ENCODE measurements at regions not wholly inside any gene's neighbourhood (a gene's known extent, or its start where the extent isn't known, plus 50 kb on each side); places are given as distances from the start of the nearest gene placed in this dataset.
"Not testable (repeated sequence)": the region's sequence is repeated elsewhere in the genome, so short reads cannot be mapped to it uniquely, and the experiment has no call there.

DNA sequence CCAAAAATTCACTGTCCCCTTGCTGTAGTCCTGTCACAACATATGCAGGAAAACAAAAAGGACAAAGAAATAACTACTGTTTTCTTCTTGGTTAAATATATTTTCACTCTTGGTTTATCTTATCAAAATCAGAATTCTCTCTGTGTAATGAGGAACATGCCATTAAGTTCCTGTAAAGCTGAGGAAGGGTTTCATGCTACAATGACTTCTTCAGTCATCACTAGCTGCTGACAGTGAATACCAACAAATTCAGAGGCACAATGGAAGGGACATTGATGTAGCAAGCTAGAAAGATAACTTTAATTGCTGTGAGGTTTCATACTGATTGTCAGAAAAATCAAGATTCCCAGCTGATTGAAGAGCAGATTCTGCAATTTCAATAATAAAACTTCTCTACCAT, 782.9 kb upstream of the HTR2C start:
- no peaks in the 10 kb centered on the region for H3K4me1 ChIP-seq (ENCODE audit: control insufficient read depth, insufficient read depth, low read length)
- no peaks in the 10 kb centered on the region for H3K36me3 ChIP-seq (ENCODE audit: control insufficient read depth, insufficient read depth, low read length)
- H3K27me3 ChIP-seq (ENCODE audit: control insufficient read depth, insufficient read depth, low read length, poor library complexity, severe bottlenecking): no peaks in the 10 kb centered on the region
- H3K27ac ChIP-seq (ENCODE audit: insufficient read depth, low read depth, low read length, poor library complexity, severe bottlenecking): no peak overlapping the region
- H3K4me3 ChIP-seq (ENCODE audit: insufficient read depth, low read depth, low read length): no peak overlapping the region
- H3K9me3 ChIP-seq (ENCODE audit: control insufficient read depth, low read length): no peaks in the 10 kb centered on the region

DNA sequence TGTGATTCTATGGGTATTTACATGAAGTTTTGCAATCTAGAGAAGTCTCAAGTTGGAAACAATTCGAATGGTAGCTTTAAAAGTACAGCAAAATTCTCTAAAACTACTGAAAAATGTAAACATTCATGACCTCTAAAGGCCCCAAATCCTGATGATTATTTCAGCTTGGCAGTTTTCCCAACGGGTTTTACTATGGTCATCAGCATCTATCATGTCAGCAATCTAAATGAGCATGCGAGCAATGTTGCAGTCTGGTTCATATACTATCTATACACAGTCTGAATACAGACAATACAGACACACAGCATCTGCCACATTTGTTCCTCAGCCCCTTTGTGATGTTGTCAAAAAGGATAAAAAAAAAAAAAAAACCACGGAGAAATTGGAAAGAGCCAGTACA, 790.3 kb upstream of the HTR2C start:
- Histone ChIP-seq H3K36me3 (ENCODE audit: control insufficient read depth, insufficient read depth, low read length) (no peaks in the 10 kb centered on the region), H3K9me3 (ENCODE audit: control insufficient read depth, low read length) (no peaks in the 10 kb centered on the region), H3K27me3 (ENCODE audit: control insufficient read depth, insufficient read depth, low read length, poor library complexity, severe bottlenecking) (no peaks in the 10 kb centered on the region), H3K27ac (ENCODE audit: insufficient read depth, low read depth, low read length, poor library complexity, severe bottlenecking) (no peak overlapping the region), H3K4me3 (ENCODE audit: insufficient read depth, low read depth, low read length) (no peak overlapping the region), H3K4me1 (ENCODE audit: control insufficient read depth, insufficient read depth, low read length) (no peaks in the 10 kb centered on the region)
- WGBS, 2 experiments: 93 to 96% methylated on average over 3 of the region's 4 CpGs

- H3K4me1 ChIP-seq (ENCODE audit: control insufficient read depth, insufficient read depth, low read length): no peaks in the 10 kb centered on the region
- H3K36me3 ChIP-seq (ENCODE audit: control insufficient read depth, insufficient read depth, low read length): no peaks in the 10 kb centered on the region
- no peak overlapping the region for H3K4me3 ChIP-seq (ENCODE audit: insufficient read depth, low read depth, low read length)
- no CpG with 5 or more reads among the region's 1 CpG for WGBS, 2 experiments
- no peaks in the 10 kb centered on the region for H3K9me3 ChIP-seq (ENCODE audit: control insufficient read depth, low read length)
- no peak overlapping the region for H3K27ac ChIP-seq (ENCODE audit: insufficient read depth, low read depth, low read length, poor library complexity, severe bottlenecking)
- no peaks in the 10 kb centered on the region for H3K27me3 ChIP-seq (ENCODE audit: control insufficient read depth, insufficient read depth, low read length, poor library complexity, severe bottlenecking)
These were observed 792.9 kb upstream of the HTR2C start for GRCh38 chrX:113790987-113791386.

DNA sequence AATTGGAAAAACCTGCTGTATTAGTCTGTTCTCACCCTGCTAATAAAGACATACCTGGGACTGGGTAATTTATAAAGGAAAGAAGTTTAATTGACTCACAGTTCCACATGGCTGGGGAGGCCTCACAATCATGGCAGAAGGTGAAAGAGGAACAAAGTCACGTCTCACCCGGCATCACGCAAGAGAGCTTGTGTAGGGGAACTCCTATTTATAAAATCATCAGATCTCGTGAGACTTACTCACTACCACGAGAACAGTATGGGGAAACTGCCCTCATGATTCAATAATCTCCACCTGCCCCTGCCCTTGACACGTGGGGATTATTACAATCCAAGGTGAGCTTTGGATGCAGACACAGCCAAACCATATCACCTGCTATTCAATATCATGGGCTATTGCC, 799.1 kb upstream of the HTR2C start:
- not testable (repeated sequence) for H3K27me3 ChIP-seq (ENCODE audit: control insufficient read depth, insufficient read depth, low read length, poor library complexity, severe bottlenecking); H3K27ac ChIP-seq (ENCODE audit: insufficient read depth, low read depth, low read length, poor library complexity, severe bottlenecking); H3K9me3 ChIP-seq (ENCODE audit: control insufficient read depth, low read length)

DNA sequence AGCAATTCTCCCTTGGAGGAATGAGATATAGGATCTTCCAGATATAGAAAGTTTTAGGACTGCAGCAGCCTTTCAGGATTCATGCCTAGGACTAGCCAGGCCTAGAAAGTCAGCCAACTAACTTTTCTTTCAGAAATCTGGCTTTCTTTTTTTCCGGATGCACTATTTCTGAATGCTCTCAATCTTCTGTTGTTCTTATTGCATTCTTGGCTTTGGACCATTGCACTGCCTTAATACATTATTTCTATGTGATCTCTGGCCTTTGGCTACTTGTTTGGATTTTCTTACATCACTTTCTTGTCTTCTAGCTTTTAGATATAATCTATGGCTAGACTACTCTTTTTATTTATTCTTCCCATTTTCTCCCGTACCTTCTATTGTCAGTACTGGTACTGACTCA, 813.1 kb upstream of the HTR2C start:
- no peaks in the 10 kb centered on the region for H3K36me3 ChIP-seq (ENCODE audit: control insufficient read depth, insufficient read depth, low read length)
- WGBS, 2 experiments: 98 to 100% methylated on average over 2 of the region's 2 CpGs
- H3K9me3 ChIP-seq (ENCODE audit: control insufficient read depth, low read length): no peaks in the 10 kb centered on the region
- no peaks in the 10 kb centered on the region for H3K27me3 ChIP-seq (ENCODE audit: control insufficient read depth, insufficient read depth, low read length, poor library complexity, severe bottlenecking)
- no peak overlapping the region for H3K27ac ChIP-seq (ENCODE audit: insufficient read depth, low read depth, low read length, poor library complexity, severe bottlenecking)
- no peak overlapping the region for H3K4me3 ChIP-seq (ENCODE audit: insufficient read depth, low read depth, low read length)
- H3K4me1 ChIP-seq (ENCODE audit: control insufficient read depth, insufficient read depth, low read length): no peaks in the 10 kb centered on the region

More for the DNA sequence above, 799.1 kb upstream of the HTR2C start:
- H3K4me3 ChIP-seq (ENCODE audit: insufficient read depth, low read depth, low read length); H3K36me3 ChIP-seq (ENCODE audit: control insufficient read depth, insufficient read depth, low read length); H3K4me1 ChIP-seq (ENCODE audit: control insufficient read depth, insufficient read depth, low read length): not testable (repeated sequence)
- 88 to 97% methylated on average over 6 of the region's 6 CpGs for WGBS, 2 experiments

DNA sequence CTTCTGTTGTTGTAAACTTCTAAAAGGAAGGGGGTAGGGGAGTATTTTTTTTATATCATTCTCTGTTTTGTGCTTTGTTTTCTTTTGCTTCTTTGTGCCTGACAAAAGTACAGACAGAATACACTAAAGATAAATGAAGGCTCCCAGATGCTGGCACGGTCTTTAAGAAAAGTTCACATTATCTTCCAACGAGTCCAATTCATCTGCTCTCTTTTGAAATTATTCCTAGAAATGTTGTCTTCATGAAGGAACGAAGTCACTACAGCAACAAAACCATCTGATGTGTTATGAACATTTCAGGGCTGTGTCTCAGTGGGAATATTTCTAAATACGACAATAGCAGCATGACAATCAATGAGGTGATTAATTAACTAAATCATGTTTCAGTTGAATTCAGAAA, 813.8 kb upstream of the HTR2C start:
- Histone ChIP-seq H3K27ac (ENCODE audit: insufficient read depth, low read depth, low read length, poor library complexity, severe bottlenecking) (no peak overlapping the region), H3K4me1 (ENCODE audit: control insufficient read depth, insufficient read depth, low read length) (no peaks in the 10 kb centered on the region), H3K27me3 (ENCODE audit: control insufficient read depth, insufficient read depth, low read length, poor library complexity, severe bottlenecking) (no peaks in the 10 kb centered on the region), H3K36me3 (ENCODE audit: control insufficient read depth, insufficient read depth, low read length) (no peaks in the 10 kb centered on the region), H3K4me3 (ENCODE audit: insufficient read depth, low read depth, low read length) (no peak overlapping the region), H3K9me3 (ENCODE audit: control insufficient read depth, low read length) (no peaks in the 10 kb centered on the region)
- WGBS, 2 experiments: 96% methylated on average over 3 to 4 of the region's 4 CpGs

- Histone ChIP-seq H3K36me3 (ENCODE audit: control insufficient read depth, insufficient read depth, low read length) (no peaks in the 10 kb centered on the region), H3K4me3 (ENCODE audit: insufficient read depth, low read depth, low read length) (no peak overlapping the region), H3K9me3 (ENCODE audit: control insufficient read depth, low read length) (no peaks in the 10 kb centered on the region), H3K27me3 (ENCODE audit: control insufficient read depth, insufficient read depth, low read length, poor library complexity, severe bottlenecking) (no peaks in the 10 kb centered on the region), H3K4me1 (ENCODE audit: control insufficient read depth, insufficient read depth, low read length) (no peaks in the 10 kb centered on the region), H3K27ac (ENCODE audit: insufficient read depth, low read depth, low read length, poor library complexity, severe bottlenecking) (no peak overlapping the region)
- 86% methylated on average over 2 of the region's 2 CpGs; no CpG with 5 or more reads in 1 of the 2 experiments for WGBS, 2 experiments
These were observed 824.5 kb upstream of the HTR2C start for GRCh38 chrX:113759422-113759821.

- WGBS, 2 experiments: no CpG with 5 or more reads among the region's 1 CpG
- Histone ChIP-seq H3K36me3 (ENCODE audit: control insufficient read depth, insufficient read depth, low read length) (no peaks in the 10 kb centered on the region), H3K4me1 (ENCODE audit: control insufficient read depth, insufficient read depth, low read length) (no peaks in the 10 kb centered on the region), H3K27me3 (ENCODE audit: control insufficient read depth, insufficient read depth, low read length, poor library complexity, severe bottlenecking) (no peaks in the 10 kb centered on the region), H3K4me3 (ENCODE audit: insufficient read depth, low read depth, low read length) (no peak overlapping the region), H3K27ac (ENCODE audit: insufficient read depth, low read depth, low read length, poor library complexity, severe bottlenecking) (no peak overlapping the region), H3K9me3 (ENCODE audit: control insufficient read depth, low read length) (no peaks in the 10 kb centered on the region)
These were observed 836.5 kb upstream of the HTR2C start for GRCh38 chrX:113747274-113747973.

DNA sequence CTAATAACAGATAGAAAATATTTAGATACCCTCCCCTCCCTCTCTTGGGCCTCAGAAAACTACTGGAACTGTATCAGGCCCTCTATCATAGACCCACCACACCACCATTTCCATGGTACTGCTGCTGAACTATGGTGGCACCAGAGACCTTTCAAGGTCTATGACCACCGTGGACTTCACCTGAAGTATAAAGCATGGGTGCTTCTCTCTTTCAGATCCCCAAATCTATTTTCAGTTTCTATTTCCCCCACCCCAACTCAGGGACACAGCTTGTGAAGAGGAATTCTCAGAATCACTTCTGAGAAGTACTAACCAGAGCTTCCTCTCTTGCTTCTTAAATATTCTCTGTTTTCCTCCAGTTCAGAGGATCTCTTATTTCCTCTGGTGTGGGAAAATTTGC, 840.8 kb upstream of the HTR2C start:
- no peak overlapping the region for H3K4me3 ChIP-seq (ENCODE audit: insufficient read depth, low read depth, low read length)
- 95% methylated on average over 1 of the region's 1 CpG for WGBS, 2 experiments

DNA sequence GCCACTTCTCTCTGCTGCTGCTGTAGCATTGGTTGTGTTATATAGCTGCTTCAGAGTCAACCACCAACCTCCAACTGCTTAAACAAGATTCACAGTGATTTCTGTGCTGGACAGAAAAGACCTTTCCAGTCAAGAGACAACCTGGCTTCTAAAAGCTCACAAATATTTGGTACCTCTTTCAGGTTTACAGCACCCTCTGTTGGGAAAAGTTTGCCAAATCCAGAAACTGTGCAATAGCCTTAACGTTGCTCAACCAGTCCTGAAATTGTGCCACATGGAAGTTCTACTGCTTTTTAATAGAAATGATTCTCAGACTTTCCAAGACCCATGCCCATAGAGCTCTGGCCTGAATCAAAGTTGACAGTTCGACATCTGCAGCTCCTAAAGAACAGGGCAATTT, 842.1 kb upstream of the HTR2C start:
- no peaks in the 10 kb centered on the region for H3K9me3 ChIP-seq (ENCODE audit: control insufficient read depth, low read length)
- no peaks in the 10 kb centered on the region for H3K27me3 ChIP-seq (ENCODE audit: control insufficient read depth, insufficient read depth, low read length, poor library complexity, severe bottlenecking)
- no peaks in the 10 kb centered on the region for H3K4me1 ChIP-seq (ENCODE audit: control insufficient read depth, insufficient read depth, low read length)
- WGBS, 2 experiments: 42 to 70% methylated on average over 2 of the region's 2 CpGs
- no peak overlapping the region for H3K27ac ChIP-seq (ENCODE audit: insufficient read depth, low read depth, low read length, poor library complexity, severe bottlenecking)
- H3K4me3 ChIP-seq (ENCODE audit: insufficient read depth, low read depth, low read length): no peak overlapping the region
- H3K36me3 ChIP-seq (ENCODE audit: control insufficient read depth, insufficient read depth, low read length): no peaks in the 10 kb centered on the region

More for the DNA sequence above, 840.8 kb upstream of the HTR2C start:
- Histone ChIP-seq H3K27me3 (ENCODE audit: control insufficient read depth, insufficient read depth, low read length, poor library complexity, severe bottlenecking) (no peaks in the 10 kb centered on the region), H3K36me3 (ENCODE audit: control insufficient read depth, insufficient read depth, low read length) (no peaks in the 10 kb centered on the region), H3K9me3 (ENCODE audit: control insufficient read depth, low read length) (no peaks in the 10 kb centered on the region), H3K27ac (ENCODE audit: insufficient read depth, low read depth, low read length, poor library complexity, severe bottlenecking) (no peak overlapping the region), H3K4me1 (ENCODE audit: control insufficient read depth, insufficient read depth, low read length) (no peaks in the 10 kb centered on the region)

DNA sequence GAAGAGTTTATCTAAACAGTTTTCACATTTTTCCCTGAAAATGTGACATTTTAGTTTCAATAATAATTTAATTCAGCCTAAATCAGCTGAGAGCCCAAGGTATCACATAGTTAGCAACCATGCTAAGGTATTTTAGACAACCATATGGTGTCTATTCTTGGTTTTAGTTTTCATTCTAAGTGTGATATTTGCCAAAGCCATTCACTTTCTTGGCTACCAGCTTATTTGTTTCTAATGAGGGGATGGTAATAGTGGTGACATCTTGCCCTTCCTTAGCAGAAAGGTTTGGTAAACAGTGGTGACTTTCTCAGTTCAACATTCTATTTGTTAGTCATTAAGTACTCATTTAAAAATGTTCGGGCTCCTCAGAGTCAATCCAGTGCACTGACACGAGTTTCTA, 854.9 kb upstream of the HTR2C start:
- Histone ChIP-seq H3K4me3 (ENCODE audit: insufficient read depth, low read depth, low read length) (no peak overlapping the region), H3K9me3 (ENCODE audit: control insufficient read depth, low read length) (no peaks in the 10 kb centered on the region), H3K27me3 (ENCODE audit: control insufficient read depth, insufficient read depth, low read length, poor library complexity, severe bottlenecking) (no peaks in the 10 kb centered on the region), H3K27ac (ENCODE audit: insufficient read depth, low read depth, low read length, poor library complexity, severe bottlenecking) (no peak overlapping the region), H3K4me1 (ENCODE audit: control insufficient read depth, insufficient read depth, low read length) (no peaks in the 10 kb centered on the region), H3K36me3 (ENCODE audit: control insufficient read depth, insufficient read depth, low read length) (no peaks in the 10 kb centered on the region)
- 83 to 100% methylated on average over 1 to 2 of the region's 2 CpGs for WGBS, 2 experiments

Measured in ectodermal cell (in vitro differentiated cells).